ENCODE measurements at regions not wholly inside any gene's neighbourhood (a gene's known extent, or its start where the extent isn't known, plus 50 kb on each side); places are given as distances from the start of the nearest gene placed in this dataset.
"Not testable (repeated sequence)": the region's sequence is repeated elsewhere in the genome, so short reads cannot be mapped to it uniquely, and the experiment has no call there.

DNA sequence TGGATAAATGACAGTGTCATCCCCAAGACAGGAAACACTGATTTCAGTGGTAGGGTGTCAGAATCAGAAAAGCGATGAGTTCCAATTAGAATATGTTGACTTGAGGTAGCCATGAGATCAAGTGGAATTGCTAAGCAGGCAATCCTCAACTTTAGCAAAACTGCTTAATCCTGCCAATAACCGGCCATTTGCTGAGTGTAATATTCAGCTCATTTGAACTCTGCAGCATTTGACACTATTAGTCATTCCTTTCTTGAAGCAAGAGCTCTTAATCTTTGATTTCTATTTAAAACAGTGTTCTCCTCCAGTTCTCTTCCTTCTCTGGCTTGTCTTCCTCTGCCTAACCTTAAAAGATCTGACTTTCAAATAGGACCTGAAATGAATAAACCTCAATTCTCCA is 68.7 kb upstream of the DCLK2 start:
- no peaks in the 10 kb centered on the region for H3K27me3 Mint-ChIP-seq (ENCODE audit: low read depth)
- no peak overlapping the region for H3K4me3 Mint-ChIP-seq
- peaks cover 22% of the 10 kb centered on the region for H3K4me1 Mint-ChIP-seq
- H3K9me3 Mint-ChIP-seq, result no peaks in the 10 kb centered on the region
- TF ChIP-seq, protein P1, sequence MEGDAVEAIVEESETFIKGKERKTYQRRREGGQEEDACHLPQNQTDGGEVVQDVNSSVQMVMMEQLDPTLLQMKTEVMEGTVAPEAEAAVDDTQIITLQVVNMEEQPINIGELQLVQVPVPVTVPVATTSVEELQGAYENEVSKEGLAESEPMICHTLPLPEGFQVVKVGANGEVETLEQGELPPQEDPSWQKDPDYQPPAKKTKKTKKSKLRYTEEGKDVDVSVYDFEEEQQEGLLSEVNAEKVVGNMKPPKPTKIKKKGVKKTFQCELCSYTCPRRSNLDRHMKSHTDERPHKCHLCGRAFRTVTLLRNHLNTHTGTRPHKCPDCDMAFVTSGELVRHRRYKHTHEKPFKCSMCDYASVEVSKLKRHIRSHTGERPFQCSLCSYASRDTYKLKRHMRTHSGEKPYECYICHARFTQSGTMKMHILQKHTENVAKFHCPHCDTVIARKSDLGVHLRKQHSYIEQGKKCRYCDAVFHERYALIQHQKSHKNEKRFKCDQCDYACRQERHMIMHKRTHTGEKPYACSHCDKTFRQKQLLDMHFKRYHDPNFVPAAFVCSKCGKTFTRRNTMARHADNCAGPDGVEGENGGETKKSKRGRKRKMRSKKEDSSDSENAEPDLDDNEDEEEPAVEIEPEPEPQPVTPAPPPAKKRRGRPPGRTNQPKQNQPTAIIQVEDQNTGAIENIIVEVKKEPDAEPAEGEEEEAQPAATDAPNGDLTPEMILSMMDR (IDR thresholded peaks at IDR 0.05; ENCODE audit: unreplicated experiment in 3 of 3), result no peak
- no peaks in the 10 kb centered on the region for H3K36me3 Mint-ChIP-seq (ENCODE audit: low read depth)
- H3K27ac Mint-ChIP-seq, result no peak overlapping the region

GRCh38 chr4:150010525-150011126 is 67.6 kb upstream of the DCLK2 start:
- Mint-ChIP-seq H3K36me3 (ENCODE audit: low read depth) (no peaks in the 10 kb centered on the region), H3K9me3 (no peaks in the 10 kb centered on the region)
- TF ChIP-seq, protein P1 (IDR thresholded peaks at IDR 0.05; ENCODE audit: unreplicated experiment in 3 of 3), result peak; percentile 54 to 63 (median 57)

DNA sequence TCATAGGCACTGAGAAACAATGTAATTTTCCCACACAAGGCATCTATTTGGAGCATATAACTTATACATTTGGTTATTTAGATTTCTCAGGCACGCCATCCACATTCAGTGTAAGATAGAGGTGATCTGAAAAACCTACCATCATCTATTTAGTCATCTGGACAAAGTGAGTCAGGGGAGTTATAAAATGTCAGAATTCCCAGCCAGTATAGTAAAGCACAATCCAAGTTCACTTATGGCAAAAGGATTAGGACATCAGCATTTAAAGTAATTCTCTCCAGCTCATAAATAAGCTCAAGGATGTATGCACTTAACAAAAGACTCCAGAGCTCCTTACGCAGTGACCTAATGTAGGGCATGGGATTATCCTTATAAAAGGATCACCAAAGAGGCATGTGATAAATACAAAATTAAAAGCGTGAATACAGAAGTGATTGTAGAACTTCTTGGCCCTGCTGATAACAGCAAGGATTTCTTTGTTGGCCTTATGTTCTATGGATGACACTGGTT is 65.3 kb upstream of the DCLK2 start:
- no peaks in the 10 kb centered on the region for H3K4me1 Mint-ChIP-seq
- H3K9me3 Mint-ChIP-seq, result peaks cover 4% of the 10 kb centered on the region

More at GRCh38 chr4:150010525-150011126, 67.6 kb upstream of the DCLK2 start:
- Mint-ChIP-seq H3K4me3 (no peak overlapping the region), H3K27me3 (ENCODE audit: low read depth) (peaks cover under 1% of the 10 kb centered on the region), H3K27ac (no peak overlapping the region), H3K4me1 (peaks cover 13% of the 10 kb centered on the region)

DNA sequence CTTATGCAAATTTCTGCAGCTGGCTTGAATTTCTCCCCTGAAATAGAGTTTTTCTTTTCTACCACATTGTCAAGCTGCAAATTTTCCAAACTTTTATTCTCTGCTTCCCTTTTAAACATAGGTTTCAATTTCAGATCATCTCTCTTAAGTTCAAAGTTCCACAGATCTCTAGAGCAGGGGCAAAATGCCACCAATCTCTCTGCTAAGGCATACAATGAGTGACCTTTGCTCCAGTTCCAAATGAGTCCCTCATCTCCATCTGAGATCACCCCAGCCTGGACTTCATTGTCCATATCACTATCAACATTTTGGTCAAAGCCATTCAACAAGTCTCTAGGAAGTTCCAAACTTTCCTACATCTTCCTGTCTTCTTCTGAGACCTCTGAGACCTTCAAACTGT is 62.3 kb upstream of the DCLK2 start:
- H3K27ac Mint-ChIP-seq; H3K36me3 Mint-ChIP-seq (ENCODE audit: low read depth); H3K4me1 Mint-ChIP-seq; H3K27me3 Mint-ChIP-seq (ENCODE audit: low read depth); H3K4me3 Mint-ChIP-seq: not testable (repeated sequence)
- H3K9me3 Mint-ChIP-seq, result peaks cover 11% of the 10 kb centered on the region

More for the DNA sequence above, 65.3 kb upstream of the DCLK2 start:
- H3K36me3 Mint-ChIP-seq (ENCODE audit: low read depth), result no peaks in the 10 kb centered on the region
- no peak overlapping the region for H3K27ac Mint-ChIP-seq
- H3K27me3 Mint-ChIP-seq (ENCODE audit: low read depth), result peaks cover 9% of the 10 kb centered on the region
- TF ChIP-seq, protein P1 (IDR thresholded peaks at IDR 0.05; ENCODE audit: unreplicated experiment in 3 of 3), result no peak
- H3K4me3 Mint-ChIP-seq, result no peak overlapping the region

GRCh38 chr4:150016621-150017020 is 61.6 kb upstream of the DCLK2 start:
- H3K27me3 Mint-ChIP-seq (ENCODE audit: low read depth); H3K27ac Mint-ChIP-seq; H3K4me1 Mint-ChIP-seq; H3K36me3 Mint-ChIP-seq (ENCODE audit: low read depth); H3K4me3 Mint-ChIP-seq: not testable (repeated sequence)
- H3K9me3 Mint-ChIP-seq, result peaks cover 11% of the 10 kb centered on the region

DNA sequence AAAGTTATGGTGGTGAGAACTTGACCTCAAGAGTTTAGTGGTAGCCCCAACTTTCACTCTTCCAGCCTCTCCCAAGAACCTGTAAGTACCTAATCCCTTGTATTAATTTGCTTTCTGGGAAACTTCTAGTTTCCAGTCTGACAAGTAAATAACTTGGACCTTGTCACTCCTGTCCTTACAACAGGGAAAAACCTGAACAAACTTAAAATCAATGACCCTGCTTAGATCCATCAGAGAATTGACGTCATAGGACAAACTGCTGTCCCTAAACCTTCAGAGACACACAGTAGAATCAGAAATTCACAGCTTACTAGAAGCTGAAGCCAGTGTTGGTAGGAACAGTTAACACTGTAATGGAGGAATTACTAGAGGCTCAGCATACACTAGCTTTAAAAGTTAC is 60.0 kb upstream of the DCLK2 start:
- Mint-ChIP-seq H3K9me3 (peaks cover 15% of the 10 kb centered on the region), H3K4me3 (no peak overlapping the region), H3K36me3 (ENCODE audit: low read depth) (no peaks in the 10 kb centered on the region), H3K27ac (no peak overlapping the region), H3K4me1 (no peaks in the 10 kb centered on the region), H3K27me3 (ENCODE audit: low read depth) (peaks cover 9% of the 10 kb centered on the region)
- TF ChIP-seq, protein P1 (IDR thresholded peaks at IDR 0.05; ENCODE audit: unreplicated experiment in 3 of 3), result no peak

- TF ChIP-seq, protein P1 (IDR thresholded peaks at IDR 0.05; ENCODE audit: unreplicated experiment in 3 of 3), result no peak
- peaks cover 6% of the 10 kb centered on the region for H3K36me3 Mint-ChIP-seq (ENCODE audit: low read depth)
- H3K9me3 Mint-ChIP-seq, result peaks cover 25% of the 10 kb centered on the region
- H3K4me1 Mint-ChIP-seq, result peaks cover 4% of the 10 kb centered on the region
- H3K4me3 Mint-ChIP-seq, result no peak overlapping the region
- peaks cover 2% of the 10 kb centered on the region for H3K27me3 Mint-ChIP-seq (ENCODE audit: low read depth)
- no peak overlapping the region for H3K27ac Mint-ChIP-seq
Measured at GRCh38 chr4:150021483-150021882, 56.8 kb upstream of the DCLK2 start.

Measured in nephron (organoid).